ENCODE measurements at regions not wholly inside any gene's neighbourhood (a gene's known extent, or its start where the extent isn't known, plus 50 kb on each side); places are given as distances from the start of the nearest gene placed in this dataset.
"Not testable (repeated sequence)": the region's sequence is repeated elsewhere in the genome, so short reads cannot be mapped to it uniquely, and the experiment has no call there.

DNA sequence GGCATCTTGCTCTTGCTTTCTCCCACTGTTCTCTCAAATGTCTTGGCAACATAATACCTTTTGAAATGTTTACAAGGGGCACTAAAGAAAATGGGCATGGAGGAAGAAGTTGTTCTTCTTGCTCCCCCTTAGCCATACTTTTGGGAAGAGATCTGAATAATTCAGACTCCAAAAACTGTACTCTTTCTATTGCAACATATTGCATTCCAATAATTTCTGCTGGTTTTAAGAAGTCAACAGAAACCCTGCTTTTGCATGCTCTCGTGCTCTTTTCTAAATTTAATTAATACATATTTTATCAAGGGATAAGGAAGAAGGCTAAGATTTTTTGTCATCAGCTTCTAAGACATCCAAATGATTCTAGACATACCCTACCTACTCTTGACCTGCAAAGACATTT lies 409.9 kb upstream of the SOX5 start:
- DNase-seq = no peak

DNA sequence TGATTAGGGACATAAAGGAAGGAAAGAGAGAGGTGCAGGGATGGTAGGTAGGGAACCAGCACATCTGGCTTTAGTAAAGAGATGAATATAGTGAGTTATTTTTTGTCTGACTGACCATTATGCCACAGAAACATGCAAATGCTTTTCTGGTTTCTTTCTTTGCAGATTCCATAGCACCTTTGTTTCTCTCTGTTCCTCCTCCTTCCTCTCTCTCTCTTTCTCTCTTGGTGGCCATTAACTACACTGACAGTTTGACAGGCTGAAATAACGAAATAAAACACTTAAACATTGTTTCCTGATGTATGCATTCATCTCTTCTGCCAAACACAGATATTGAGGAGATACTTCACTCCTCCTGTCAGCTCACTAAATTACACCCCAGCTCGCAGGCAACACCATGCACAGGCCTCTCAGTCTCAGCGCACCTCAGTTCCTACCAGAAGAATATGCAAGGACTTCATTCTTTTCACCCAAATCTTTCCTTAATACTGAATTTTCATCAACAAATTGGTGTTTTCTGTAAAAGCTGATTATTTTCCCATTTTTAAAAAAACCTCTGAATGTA lies 406.9 kb upstream of the SOX5 start:
- DNase-seq = no peak

DNA sequence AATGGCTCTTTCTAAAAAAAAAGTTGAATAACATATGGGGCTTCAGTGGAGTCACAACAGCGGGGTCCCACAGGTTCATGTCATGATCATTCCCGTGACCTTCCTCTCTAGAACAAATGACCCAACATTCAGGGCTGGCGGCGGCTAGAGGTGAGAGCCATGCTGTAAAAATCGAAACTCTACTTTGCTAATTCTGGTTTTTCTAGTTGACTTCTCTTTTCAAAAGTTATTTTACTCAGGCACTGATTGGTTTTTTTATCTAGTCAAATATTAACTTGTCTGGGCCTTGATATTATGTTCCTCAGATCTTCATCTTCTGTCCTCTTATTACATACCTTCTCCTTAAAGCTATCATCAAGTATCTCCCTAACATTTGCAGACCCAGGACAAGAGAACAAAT lies 402.9 kb upstream of the SOX5 start:
- no peak for DNase-seq

DNA sequence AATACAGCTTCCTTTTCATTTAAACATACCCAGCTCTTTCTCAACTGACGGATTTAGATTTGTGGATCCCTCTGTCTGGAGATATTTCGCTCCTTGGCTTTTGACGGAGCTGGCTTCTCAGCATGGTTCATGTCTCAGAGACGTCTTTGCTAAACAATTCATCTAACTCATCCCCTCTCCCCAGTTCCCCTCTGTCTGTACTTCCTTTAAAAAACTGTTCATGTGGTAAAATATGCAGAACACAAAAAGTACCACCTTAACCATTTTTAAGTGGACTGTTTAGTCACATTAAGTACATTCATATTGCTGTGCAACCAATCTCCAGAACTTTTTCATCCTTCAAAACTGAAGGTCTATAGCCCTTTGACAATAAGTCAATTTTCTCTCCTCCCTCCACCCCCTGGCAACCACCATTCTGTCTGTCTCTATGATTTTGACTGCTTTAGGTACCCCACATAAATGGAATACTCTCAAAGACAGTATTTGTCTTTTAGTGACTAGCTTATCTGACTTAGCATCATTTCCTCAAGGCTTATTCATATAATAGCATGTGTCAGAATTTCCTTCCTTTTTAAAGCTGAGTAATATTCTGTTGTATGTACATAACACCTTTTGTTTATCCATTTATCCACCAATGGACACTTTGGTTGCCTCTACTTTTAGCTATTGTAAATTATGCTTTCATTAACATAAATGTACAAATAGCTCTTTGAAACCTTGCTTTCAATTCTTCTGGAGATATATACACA lies 399.8 kb upstream of the SOX5 start:
- DNase-seq = no peak

DNA sequence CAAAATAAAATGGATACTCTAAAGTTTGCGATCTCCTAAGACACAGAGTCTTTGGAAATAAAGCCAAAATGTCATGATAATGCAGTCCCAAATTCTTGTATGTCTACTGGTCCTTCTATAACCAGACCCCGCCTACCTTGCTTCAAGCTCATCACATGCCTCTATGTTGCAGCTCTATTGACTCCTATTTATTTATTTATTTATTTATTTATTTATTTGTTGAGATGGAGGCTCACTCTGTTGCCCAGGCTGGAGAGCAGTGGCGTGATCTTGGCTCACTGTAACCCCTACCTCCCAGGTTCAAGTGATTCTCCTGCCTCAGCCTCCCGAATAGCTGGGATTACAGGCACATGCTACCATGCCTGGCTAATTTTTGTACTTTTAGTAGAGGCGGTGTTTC lies 398.7 kb upstream of the SOX5 start:
- not testable (repeated sequence) for DNase-seq

DNA sequence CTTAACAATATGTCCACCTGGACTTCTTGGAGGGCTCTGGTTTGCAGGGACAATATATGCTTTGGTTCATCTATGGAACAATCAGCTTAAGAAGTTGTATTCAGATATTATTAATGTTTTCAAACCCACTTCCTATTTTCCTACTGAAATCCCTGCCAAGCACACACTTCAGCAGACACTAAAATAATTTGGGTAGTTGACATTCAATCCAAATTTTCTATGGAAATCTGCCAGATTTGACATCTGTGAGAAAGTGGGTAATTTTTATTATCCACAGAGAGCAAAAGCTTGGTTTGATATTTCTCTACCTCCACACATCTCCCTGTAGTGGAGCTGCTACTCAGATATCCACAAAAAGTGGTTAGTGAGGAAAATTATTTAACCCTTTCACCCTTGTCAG lies 378.8 kb upstream of the SOX5 start:
- DNase-seq = no peak

DNA sequence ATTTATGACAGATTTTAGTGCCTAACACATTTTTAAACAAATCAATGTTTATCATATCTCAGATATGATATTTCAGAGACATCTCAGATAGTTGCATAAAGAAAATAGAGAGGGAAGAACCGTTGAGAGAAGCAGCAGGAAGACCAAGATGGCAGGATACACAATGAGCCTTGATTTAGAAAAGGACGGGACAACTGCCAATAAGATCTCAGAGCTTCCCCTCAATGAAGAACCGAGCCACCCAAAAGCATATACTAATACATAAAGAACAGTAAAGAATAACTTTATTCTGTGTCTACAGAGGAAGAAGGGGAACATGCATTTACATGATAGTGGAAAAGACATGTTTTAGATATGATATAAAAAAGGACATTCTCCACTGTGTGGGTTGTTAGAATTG lies 375.9 kb upstream of the SOX5 start:
- no peak for DNase-seq

DNA sequence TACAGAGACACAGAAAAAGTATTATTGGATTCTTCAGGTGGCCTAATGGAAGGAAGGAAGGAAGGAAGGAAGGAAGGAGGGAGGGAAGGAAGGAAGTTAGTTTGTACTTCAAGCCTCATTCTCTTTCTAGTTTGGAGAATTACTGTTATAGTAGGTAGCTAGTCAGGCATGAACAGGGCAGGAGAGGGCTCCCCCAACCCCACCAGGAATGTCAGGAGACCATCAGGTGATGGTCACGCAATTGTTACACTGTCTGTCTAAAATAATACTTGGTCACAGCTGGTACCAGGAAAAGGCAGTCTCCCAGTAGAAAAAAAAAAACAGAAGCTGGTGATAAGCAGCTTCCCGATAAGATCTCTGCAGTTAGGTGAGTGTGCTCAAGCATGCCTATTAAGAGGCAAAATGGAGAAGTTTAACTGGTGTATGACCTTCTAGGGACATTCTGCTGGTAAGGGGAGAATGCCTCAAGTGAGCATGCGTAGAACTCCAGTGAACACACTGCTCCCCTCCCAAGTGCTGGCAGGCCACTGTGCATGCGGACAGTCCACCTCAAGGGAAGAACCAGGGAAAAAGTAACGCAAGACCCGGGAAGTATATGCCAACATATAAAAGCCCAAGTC lies 358.4 kb upstream of the SOX5 start:
- DNase-seq = no peak

DNA sequence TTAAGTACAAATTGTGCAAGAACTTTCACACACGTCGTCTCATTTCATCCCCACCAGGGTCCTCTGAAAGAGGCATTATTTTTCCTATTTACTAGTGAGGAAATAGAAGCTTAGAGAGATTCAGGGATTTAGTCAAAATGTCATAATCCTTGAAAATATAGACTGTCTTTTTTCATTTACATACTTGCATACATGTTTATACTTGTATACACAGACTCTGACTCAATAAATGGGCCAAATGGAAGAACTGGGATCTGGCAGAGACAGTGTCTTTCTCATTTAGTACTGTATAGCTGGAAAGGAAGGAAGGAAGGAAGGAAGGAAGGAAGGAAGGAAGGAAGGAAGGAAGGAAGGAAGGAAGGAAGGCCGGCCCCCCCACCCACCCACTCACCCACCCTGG lies 357.7 kb upstream of the SOX5 start:
- DNase-seq = no peak

DNA sequence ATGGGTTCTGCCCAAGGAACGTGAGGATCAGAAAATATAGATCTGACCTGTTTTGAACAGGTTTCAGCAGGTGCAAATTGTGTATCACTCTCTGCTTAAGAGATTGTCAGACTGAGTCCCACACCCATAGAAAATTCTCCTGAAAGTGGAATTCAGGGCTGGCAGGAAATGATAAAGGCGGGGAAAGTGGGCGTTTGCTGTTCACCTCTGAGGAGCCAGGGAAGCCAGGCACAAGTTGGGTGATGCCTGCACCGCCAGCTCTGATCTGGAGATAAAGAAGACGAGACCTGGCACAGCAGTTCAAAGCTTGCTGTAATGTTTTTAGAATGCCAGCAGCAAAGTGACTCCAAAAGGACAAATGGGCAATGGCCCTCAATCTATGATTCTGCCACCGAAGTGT lies 356.5 kb upstream of the SOX5 start:
- no peak for DNase-seq

DNA sequence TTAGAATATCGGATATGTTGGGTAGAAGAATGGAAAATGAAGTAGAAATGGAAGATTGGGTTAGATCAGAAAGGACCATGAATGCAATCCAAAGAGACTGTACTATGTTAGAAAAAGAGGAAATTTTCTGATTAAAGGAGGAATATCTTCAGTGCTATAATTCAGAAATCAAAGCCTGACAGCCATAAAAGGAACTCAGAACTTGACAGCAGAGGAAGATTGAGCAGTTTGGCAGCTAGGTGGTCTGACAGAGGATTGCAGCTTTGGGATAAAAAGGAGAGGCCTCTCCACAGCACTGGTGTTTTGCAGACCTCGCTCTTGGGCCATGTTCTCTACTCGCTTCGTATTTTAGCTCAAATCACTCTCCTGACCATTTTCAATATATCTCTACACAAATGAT lies 354.8 kb upstream of the SOX5 start:
- no peak for DNase-seq

DNA sequence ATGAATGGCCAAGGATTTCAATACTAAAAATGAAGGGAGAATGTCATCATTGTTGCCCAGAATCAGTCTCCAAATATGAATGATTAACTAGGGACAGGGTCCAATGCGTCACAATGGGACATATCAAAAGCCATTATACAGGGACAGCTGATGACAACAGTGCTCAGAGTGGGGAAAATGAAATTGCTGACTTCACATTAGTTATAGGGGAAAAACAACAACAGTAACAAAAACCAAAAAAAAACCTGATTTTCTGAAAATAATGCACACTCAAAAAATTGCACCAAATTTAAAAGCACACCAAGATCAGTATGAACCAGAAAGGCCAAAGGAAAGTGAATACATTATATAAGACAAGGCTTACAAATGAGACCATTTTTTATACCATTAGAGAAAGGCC lies 353.2 kb upstream of the SOX5 start:
- no peak for DNase-seq

DNA sequence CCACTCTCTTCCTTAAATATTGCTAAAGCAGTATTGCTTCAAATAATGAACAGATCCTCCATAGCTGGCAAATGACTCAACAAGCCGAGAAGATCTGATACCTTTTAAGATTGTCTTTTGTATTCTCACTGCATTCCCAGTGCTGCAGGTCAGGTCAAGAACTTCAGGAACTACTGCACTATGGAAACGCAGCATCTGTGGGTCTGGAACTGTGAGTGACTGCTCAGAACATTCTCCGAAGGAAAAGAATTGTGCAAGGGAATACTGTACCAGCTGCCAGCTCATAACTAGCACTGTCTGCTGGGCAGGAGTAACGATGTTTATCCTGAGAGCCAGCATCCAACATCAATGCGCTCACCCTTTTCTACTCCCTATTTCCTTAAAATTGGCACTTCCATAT lies 348.0 kb upstream of the SOX5 start:
- no peak for DNase-seq

DNA sequence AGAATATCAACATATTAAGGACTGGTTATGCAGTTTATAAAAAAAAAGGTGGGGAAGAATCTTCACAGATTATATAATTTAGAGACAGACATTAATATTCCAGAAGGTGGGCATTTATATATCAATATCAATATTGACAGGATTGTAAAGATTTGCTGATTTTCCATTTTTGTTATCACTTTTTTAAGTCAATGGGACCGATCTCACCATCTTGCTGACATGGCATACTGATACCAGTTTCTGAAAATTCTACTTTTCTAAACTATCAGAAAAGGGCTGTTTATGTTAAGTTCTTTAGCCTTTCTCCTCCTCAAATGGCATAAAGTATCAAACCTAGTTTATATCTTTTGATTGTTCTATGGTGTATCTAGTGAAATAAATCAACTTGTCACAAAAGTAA lies 344.1 kb upstream of the SOX5 start:
- no peak for DNase-seq

DNA sequence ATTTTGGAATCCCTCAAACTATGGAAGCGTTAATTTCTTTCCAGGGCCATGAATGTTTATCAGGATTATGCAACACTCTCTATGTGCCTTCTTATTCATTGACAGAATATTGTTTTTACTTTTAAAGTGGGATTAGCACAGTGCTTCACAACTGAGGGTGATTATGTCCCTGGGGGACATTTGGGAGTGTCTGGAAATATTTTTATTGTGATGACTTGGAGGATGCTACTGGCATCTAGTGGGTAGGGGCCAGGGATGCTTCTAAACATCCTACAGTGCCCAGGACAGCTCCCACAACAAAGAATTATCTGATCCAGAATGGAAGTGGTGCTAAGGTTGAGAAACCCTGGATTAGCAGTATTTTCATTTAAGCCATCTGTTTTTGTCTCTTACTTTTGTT lies 338.5 kb upstream of the SOX5 start:
- no peak for DNase-seq

DNA sequence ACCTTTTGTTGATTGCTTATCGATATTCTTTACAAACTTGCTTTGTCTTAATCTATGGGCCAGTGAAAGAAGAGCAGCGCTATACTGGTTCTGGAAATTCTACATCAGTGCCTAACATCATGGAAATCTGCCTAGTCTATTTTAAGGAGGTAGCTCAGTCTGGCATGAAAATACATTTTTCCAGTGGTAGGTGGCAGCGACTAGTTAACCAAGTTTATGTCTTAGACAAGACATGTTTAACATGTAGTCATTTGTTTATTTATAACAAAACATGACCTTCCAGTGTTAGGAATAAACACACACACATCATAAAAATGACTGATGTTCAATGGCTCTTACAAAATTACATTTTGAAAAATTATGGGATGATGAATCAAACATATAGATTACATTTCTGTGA lies 336.0 kb upstream of the SOX5 start:
- DNase-seq = no peak

DNA sequence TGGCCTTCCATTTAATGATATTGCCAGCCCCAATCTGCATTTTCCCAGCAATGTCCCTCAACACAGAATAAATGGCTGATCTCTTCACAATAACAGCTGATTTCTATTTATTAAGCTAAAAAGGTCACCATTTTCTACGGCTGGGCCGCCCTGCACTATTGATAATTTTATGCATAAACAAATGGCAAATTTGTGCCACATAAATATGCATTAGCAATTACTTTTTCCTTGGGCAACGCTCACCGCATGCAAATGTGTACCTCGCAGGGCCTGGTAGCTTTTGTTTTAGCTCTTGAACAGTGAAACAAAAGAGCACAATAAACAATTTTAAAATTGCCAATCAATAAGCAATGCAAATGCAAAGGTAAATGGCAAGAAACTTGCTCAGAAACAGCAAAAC lies 331.9 kb upstream of the SOX5 start:
- no peak for DNase-seq

DNA sequence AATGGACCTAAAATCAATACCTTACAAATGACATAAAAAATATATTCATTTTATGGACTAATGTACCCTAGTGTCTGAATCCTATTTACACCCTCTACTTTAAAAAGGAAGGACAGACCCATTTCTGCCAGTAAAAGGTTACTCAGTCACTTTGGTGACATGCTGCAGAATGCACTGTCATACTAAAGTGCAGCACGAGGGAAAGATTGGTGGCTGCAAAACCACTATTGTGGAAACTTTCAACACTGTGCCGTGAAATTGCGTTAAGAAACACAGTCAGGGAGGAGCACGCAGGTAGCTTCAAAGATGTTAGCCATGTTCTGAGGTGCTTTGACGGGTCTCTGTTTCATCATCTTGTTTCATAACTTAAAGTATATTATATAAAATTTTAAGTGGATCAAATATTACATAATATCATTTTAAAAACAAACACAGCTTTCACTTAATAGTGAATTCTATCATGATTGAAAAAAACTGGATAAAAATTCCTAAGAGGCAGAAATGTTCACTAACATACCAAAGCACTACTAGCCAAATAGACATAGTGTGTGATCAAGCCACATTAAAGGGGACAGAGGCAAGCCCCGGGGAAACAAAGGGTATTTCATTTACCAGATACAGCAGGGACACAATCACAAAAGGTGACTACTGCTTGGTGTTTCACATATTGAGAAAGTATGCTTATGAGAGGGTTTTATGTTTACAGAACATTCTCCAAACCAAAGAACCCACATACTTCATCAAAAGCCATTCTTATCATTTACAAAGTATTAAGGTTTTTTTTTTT lies 330.8 kb upstream of the SOX5 start:
- DNase-seq = no peak

DNA sequence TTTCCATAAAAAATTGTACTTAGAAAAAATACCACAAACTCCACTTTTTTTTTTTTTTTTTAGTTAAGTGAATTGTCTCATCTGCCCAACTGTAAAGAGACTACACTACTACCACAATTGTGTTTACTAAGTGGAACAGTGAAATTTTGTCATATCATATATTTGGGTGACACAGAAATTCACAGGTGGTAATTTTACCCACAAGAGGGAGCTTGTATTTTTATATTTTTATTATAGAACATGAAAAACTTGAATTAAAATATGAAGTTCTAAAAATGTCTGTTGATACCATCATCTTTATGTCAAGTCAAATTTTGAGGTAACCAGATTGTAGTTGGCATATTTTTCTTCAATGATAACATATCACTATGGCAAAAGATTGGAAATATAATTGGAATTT lies 329.4 kb upstream of the SOX5 start:
- no peak for DNase-seq

DNA sequence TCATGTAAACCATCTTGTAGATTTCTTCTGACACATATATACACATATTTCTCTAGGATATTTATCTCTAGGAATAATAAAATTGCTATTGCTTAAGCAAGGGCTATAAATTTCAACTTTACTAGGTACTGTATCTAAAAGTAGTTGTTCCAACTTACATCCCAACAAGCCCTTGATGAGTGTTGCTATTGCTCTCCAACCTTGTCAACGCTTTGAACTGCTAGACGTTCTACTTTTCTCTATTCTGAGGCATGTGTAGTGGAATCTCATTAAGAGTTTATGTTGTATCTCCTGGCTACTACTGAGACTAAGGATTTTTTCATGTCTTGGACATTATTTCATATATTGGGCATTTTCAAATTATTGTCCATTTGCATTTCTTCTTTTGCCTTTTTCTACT lies 321.5 kb upstream of the SOX5 start:
- DNase-seq = no peak

DNA sequence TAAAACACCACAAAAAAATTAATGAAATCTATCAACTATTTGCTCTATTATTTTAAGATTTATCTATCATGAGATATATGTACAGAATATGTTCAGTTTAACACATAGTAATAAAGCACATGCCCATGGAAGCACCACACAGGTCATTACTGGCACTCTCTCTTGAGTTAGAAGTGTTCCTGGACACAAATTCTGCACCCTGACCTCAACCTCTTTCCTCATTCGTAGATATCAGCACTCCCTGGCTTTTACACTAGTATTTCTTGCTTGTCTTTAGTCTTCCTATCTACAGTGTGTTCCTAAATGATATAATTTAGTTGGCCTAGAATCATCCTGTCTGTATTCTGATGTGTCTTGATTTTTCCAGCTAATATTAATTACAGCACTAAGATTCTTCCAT lies 321.0 kb upstream of the SOX5 start:
- no peak for DNase-seq

DNA sequence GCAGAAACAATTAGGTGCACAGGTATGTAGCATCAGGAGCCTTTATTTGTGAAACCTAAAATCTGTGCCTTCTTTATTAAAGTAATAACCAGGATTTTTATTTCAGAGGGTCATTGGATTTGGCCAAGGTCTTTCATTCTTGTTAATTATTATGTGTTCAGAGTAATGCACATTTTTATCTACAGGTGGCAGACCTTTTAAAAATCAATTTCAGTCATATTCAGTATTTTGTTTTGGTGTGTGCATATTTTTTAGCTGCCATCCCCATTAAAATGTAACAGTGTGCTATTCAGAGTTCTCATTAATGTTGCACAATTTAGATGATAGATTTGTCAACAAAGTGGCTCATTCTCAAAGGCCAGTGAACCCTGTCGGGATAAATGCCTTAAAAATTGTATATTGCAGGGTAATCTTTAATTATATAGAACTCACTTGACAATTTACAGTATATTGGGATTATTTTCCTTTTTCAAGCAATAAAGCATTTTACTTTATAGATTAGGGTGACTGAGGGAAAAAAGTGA lies 319.3 kb upstream of the SOX5 start:
- no peak for DNase-seq

DNA sequence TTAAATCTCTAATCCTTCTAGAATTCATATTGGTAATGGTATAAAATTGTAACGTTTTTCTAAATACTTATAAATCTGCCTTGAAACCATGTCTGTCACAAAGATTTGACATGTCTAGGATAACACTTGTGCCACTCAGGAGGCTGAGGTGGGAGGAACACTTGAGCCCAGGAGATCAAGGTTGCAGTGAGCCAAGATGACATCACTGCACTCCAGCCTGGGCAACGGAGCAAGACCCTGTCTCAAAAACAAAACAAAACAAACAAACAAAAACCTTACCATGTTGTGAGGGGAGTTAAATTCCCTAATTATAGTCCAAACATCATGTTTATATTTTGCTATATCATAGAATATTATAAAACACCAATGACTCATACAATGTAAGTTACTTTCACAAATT lies 317.5 kb upstream of the SOX5 start:
- DNase-seq = no peak

DNA sequence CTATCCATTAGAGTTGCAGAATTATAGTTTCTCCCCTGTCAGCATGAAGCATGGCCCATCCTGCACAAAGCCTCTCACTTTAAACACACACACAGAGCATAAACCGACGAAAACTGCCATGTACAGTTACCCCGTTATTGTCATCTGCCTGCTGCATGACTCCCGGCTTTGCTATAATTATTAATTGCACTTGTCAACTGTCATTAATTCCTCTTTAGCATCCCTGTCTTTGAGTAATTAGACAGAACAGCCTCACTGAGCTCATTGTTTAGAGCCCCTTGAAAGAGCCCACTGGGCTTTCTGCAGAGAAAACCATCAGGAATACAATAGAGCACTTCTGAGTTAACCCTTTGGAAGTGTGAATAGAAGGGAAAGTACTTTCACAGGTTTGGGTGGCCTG lies 307.2 kb upstream of the SOX5 start:
- DNase-seq = no peak
